ENCODE measurements at regions not wholly inside any gene's neighbourhood (a gene's known extent, or its start where the extent isn't known, plus 50 kb on each side); places are given as distances from the start of the nearest gene placed in this dataset.

DNA sequence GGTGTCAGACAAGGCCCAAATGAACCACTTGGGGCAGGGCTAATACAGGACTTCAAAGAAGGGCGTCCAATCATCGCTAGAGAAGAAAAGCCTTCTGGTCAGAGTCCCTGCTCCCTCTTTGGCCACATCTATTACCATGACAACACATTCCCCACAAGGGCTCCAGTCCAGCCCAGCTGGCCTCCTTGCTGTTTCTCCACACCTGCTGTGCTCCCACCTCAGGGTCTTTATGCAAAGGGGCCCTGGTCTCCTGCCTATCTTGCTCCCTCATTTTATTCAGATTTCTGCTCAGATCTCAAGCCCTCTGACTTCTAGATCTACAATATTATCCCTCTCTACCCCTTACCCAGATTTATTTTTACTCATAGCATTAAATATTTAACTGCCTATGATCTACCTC, 58.0 kb upstream of the KIRREL3 start:
- TF ChIP-seq SPI1 (IDR thresholded peaks at IDR 0.05; ENCODE audit: low read depth, low read length) (no peak), POLR2A (IDR thresholded peaks at IDR 0.05; ENCODE audit: low read depth, low read length) (no peak), POLR2AphosphoS5 (IDR thresholded peaks at IDR 0.05; ENCODE audit: low read depth, low read length) (no peak), TAF1 (IDR thresholded peaks at IDR 0.05; ENCODE audit: low read depth, low read length) (no peak), POU2F2 (IDR thresholded peaks at IDR 0.05; ENCODE audit: low read depth, low read length) (no peak), PAX5 (IDR thresholded peaks at IDR 0.05; ENCODE audit: insufficient read depth, low read length, severe bottlenecking) (no peak)

Measured in GM12891 (cell line).